ENCODE measurements at regions not wholly inside any gene's neighbourhood (a gene's known extent, or its start where the extent isn't known, plus 50 kb on each side); places are given as distances from the start of the nearest gene placed in this dataset.

DNA sequence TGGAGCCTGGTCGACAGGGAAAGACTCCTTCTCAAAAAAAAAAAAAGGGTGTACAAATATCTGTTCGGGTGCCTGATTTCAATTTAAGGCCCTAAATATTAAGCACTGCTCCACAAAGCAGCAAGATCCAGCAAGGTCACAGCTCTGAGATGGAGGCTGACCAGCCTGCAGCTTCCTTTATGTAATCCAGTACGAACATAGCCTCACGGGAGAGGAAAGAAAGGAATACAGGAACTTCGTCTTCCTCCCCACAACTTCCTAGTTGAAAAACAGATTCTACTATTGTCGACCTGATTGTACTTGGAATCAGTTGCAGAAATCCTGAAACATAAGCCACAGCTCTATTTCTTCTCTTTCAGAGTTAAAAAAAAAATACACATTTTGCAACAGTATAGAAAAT, 53.5 kb upstream of the TBC1D9 start:
- Histone ChIP-seq H3K4me1 (ENCODE audit: insufficient read depth, low read length) (peaks cover 54% of the 10 kb centered on the region), H3K9me3 (ENCODE audit: low read depth, low read length) (no peaks in the 10 kb centered on the region), H3K27me3 (ENCODE audit: insufficient read depth, low read length) (no peaks in the 10 kb centered on the region), H3K4me3 (ENCODE audit: low read length) (no peak overlapping the region)

DNA sequence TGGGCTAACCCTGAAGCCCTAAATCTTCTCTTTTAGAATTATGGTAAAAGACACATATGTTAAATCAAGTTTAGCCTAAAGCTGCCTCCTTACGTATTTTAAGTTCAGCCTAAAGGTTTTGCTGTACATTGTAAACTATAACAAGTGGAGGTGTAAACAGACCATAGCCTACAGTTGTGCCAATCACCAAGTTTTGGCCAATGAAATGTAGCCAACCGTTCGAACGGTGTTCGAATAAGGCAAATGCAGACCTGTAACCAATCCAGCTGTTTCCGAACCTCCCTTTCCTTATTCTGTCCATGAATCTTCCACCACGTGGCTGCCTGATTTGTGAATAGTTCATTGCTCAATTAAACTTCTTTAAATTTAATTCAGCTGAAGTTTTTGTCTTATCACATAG, 52.1 kb upstream of the TBC1D9 start:
- no peak overlapping the region for H3K4me3 ChIP-seq (ENCODE audit: low read length)
- H3K4me1 ChIP-seq (ENCODE audit: insufficient read depth, low read length), result peaks cover 61% of the 10 kb centered on the region
- H3K27me3 ChIP-seq (ENCODE audit: insufficient read depth, low read length), result no peaks in the 10 kb centered on the region
- no peaks in the 10 kb centered on the region for H3K9me3 ChIP-seq (ENCODE audit: low read depth, low read length)

DNA sequence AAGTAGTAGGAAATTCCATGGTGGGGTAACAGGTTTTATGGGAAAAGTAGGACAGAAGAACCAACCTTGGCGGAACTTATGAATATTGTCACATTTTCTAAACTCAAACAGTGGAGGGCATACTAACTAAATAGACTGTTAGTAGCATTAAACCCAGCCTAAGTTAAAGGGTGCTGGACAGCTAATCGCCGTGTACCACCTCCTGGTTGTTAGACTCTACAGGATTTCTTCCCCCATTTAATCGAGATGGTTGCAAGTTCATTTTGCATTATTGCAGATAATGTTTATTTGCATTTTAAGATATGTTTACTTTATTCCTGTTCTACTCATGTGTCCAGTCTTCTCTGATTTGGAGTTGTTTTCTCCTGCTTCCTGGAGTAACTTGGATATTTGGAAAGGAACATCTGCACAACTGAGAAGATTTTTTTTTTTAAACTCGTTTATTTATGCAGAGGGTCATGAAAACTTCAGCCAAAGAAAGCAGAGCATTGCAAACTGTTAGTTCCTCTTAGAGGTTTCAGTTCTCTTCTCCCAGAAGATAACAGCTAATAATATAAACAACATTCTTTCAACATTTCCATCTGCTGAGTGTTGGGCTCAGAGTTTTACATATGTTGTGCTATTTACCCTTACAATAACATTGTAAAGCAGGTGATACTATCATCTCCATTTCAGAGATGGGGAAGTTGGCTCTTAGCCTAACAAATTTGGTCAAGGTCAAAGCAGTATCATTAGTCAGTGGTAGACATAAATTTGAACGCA, 51.5 kb upstream of the TBC1D9 start:
- no peaks in the 10 kb centered on the region for H3K9me3 ChIP-seq (ENCODE audit: low read depth, low read length)
- no peaks in the 10 kb centered on the region for H3K27me3 ChIP-seq (ENCODE audit: insufficient read depth, low read length)
- no peak overlapping the region for H3K4me3 ChIP-seq (ENCODE audit: low read length)
- peaks cover 67% of the 10 kb centered on the region for H3K4me1 ChIP-seq (ENCODE audit: insufficient read depth, low read length)

DNA sequence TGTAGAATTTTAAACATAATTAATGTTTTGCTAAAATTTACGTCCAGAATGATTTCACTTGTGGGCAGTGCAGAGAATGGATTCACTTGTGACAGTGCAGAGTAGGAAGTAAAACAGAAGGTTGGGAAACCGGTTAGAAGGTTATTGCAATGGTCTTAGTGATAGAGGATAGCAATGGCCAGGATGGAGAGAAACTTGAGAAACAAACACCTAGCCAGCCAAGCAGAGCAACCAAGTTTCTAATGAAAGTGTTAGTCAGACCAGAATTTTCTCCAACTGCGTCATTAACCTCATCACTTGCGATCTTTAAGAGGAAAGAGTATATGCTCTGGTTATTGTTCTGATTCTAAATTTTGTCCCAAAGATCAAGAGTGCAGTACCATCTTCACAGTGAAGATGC, 50.0 kb upstream of the TBC1D9 start:
- peaks cover 80% of the 10 kb centered on the region for H3K4me1 ChIP-seq (ENCODE audit: insufficient read depth, low read length)
- H3K27me3 ChIP-seq (ENCODE audit: insufficient read depth, low read length), result no peaks in the 10 kb centered on the region
- H3K9me3 ChIP-seq (ENCODE audit: low read depth, low read length), result no peaks in the 10 kb centered on the region
- no peak overlapping the region for H3K4me3 ChIP-seq (ENCODE audit: low read length)

Data from mononuclear cell (primary cell).